ENCODE measurements at regions not wholly inside any gene's neighbourhood (a gene's known extent, or its start where the extent isn't known, plus 50 kb on each side); places are given as distances from the start of the nearest gene placed in this dataset.

DNA sequence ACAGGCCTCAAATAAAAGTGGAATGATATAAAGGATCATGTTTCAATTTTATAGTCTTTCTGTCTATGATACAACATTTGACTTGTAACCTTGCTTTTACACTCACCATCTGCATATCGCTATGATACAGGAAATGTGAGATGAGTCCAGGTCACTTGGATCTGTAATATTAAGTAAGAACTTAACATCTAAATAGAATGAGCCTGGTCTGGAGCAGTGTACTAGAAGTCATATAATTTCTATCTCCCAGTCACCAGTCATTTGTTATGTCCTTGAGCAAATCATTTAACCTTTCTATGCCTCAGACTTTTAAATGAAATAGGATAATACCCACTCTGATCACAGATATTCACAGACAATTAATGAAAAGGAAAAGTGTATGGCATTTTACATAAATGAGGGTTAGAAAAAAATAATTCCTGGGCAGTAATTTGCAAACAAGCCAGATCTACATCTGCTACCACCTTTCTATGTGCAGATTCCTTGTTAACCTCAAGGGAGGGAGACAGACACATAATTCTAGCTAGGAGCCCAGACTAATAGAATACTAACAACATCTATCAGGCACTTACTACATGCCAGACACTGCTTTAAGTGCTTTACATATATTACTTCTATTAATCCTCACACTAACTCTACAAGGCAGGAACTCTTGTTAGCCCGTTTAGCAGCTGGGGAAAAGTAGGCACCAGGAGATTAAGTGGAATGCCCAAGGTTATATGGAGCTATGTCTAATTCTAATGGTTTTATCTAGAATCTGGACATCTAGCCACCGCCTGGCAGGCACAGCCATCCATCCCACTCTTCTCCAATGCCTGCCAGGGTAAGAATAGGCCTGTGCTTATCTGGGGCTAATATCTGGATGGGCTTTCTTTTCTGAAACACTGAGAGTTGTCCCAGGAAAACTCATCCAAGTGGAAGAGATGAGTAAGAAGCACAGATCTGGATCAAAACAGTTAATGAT is 313.6 kb upstream of the CDH20 start:
- H4K20me1 ChIP-seq (ENCODE audit: insufficient read depth, low read length): no peaks in the 10 kb centered on the region
- no peak overlapping the region for H3K14ac ChIP-seq (replicated peaks; ENCODE audit: low read depth, low read length)
- H3K4me3 ChIP-seq (ENCODE audit: insufficient read depth, low read depth, low read length): no peak overlapping the region
- BruUV-seq (replicated peaks): no TSS peak
- no peak overlapping the region for H3K18ac ChIP-seq (ENCODE audit: low read depth, low read length)
- H3K9ac ChIP-seq (ENCODE audit: low read depth, low read length): no peak overlapping the region
- H3K9me1 ChIP-seq (ENCODE audit: insufficient read depth, low read length): no peaks in the 10 kb centered on the region
- no peak overlapping the region for H2AFZ ChIP-seq (replicated peaks; ENCODE audit: low read length, poor library complexity)
- H2AK9ac ChIP-seq (replicated peaks; ENCODE audit: low read depth, low read length, poor library complexity): no peak overlapping the region
- no peak overlapping the region for H2AK5ac ChIP-seq (ENCODE audit: low read depth, low read length)
- no peaks in the 10 kb centered on the region for H3K4me1 ChIP-seq (ENCODE audit: control insufficient read depth, insufficient read depth, low read length)
- no peak overlapping the region for H3K56ac ChIP-seq (ENCODE audit: extremely low read depth, insufficient read depth, low read length)
- H2BK5ac ChIP-seq (ENCODE audit: low read depth, low read length, poor library complexity, severe bottlenecking): no peak overlapping the region
- no peak overlapping the region for H3K23ac ChIP-seq (ENCODE audit: low read depth, low read length)
- H3K27ac ChIP-seq (ENCODE audit: insufficient read depth, low read length): no peak overlapping the region
- no peaks in the 10 kb centered on the region for H3K27me3 ChIP-seq (ENCODE audit: control insufficient read depth, insufficient read depth, low read length)
- intact Hi-C loops (cut with micrococcal nuclease): no loop called here
- H3K79me1 ChIP-seq (ENCODE audit: low read depth in 1 of 2, low read length in 2 of 2): no peaks in the 10 kb centered on the region
- dilution Hi-C loops (cut with HindIII; ENCODE audit: low sequenced_read_pairs, unreplicated experiment): no loop called here
- H2BK15ac ChIP-seq (ENCODE audit: low read depth, low read length): no peak overlapping the region
- TF ChIP-seq, protein P1, sequence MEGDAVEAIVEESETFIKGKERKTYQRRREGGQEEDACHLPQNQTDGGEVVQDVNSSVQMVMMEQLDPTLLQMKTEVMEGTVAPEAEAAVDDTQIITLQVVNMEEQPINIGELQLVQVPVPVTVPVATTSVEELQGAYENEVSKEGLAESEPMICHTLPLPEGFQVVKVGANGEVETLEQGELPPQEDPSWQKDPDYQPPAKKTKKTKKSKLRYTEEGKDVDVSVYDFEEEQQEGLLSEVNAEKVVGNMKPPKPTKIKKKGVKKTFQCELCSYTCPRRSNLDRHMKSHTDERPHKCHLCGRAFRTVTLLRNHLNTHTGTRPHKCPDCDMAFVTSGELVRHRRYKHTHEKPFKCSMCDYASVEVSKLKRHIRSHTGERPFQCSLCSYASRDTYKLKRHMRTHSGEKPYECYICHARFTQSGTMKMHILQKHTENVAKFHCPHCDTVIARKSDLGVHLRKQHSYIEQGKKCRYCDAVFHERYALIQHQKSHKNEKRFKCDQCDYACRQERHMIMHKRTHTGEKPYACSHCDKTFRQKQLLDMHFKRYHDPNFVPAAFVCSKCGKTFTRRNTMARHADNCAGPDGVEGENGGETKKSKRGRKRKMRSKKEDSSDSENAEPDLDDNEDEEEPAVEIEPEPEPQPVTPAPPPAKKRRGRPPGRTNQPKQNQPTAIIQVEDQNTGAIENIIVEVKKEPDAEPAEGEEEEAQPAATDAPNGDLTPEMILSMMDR (conservative IDR thresholded peaks at IDR 0.05; ENCODE audit: low read depth, low read length): no peak
- DNase-seq (no peak), ATAC-seq (ENCODE audit: low read depth) (no peak)
- in situ Hi-C loops (cut with MboI; ENCODE audit: low sequenced_read_pairs): no loop called here
- H2BK120ac ChIP-seq (ENCODE audit: low read depth, low read length): no peak overlapping the region
- H4K8ac ChIP-seq (ENCODE audit: low read depth in 2 of 2, low read length in 2 of 2): no peak overlapping the region
- no peak overlapping the region for H3K4ac ChIP-seq (ENCODE audit: low read depth, low read length)
- WGBS, 2 experiments (ENCODE audit: extremely low coverage in 2 of 2, insufficient read length in 1 of 2): no CpG with 5 or more reads among the region's 3 CpGs
- POLR2A ChIA-PET (ENCODE audit: unreplicated experiment): no interaction called here
- H3K36me3 ChIP-seq (ENCODE audit: control insufficient read depth, insufficient read depth, low read length): no peaks in the 10 kb centered on the region
- peaks cover 12% of the 10 kb centered on the region for H3K9me3 ChIP-seq (ENCODE audit: control insufficient read depth, insufficient read depth, low read length)
- H2BK20ac ChIP-seq (ENCODE audit: low read depth, low read length): no peak overlapping the region
- no peak overlapping the region for H4K5ac ChIP-seq (ENCODE audit: low read depth, low read length)
- H3K4me2 ChIP-seq (ENCODE audit: low read depth, low read length): no peak overlapping the region
- H4K91ac ChIP-seq (ENCODE audit: insufficient read depth, low read depth, low read length): no peak overlapping the region
- CTCF ChIA-PET: no interaction called here

All from IMR-90 (cell line).